NCI-H1930 (cell line): ENCODE measurements at regions not wholly inside any gene's neighbourhood (a gene's known extent, or its start where the extent isn't known, plus 50 kb on each side); places are given as distances from the start of the nearest gene placed in this dataset.

ENCODE experiments used
- DNase-seq, 2 experiments: peaks; one replicate each; lab custom pipeline; 2025; lab: John Stamatoyannopoulos, UW

- no peak for DNase-seq
These were observed 90.4 kb upstream of the CDH11 start for GRCh38 chr16:65212240-65212639.

- no peak for DNase-seq
These were observed 80.6 kb upstream of the CDH11 start for GRCh38 chr16:65202461-65202860.

GRCh38 chr16:65201511-65201910 lies 79.6 kb upstream of the CDH11 start:
- DNase-seq = no peak

- DNase-seq = no peak
These were observed 79.0 kb upstream of the CDH11 start for GRCh38 chr16:65200857-65201256.

GRCh38 chr16:65200156-65200773 lies 78.4 kb upstream of the CDH11 start:
- DNase-seq = no peak

GRCh38 chr16:65196420-65197075 lies 74.7 kb upstream of the CDH11 start:
- DNase-seq = no peak

GRCh38 chr16:65195998-65196397 lies 74.1 kb upstream of the CDH11 start:
- no peak for DNase-seq

GRCh38 chr16:65185241-65185778 lies 63.4 kb upstream of the CDH11 start:
- DNase-seq = no peak

GRCh38 chr16:65181071-65181561 lies 59.3 kb upstream of the CDH11 start:
- no peak for DNase-seq

- DNase-seq = no peak
These were observed 56.3 kb upstream of the CDH11 start for GRCh38 chr16:65178151-65178550.

- DNase-seq = no peak
These were observed 54.7 kb upstream of the CDH11 start for GRCh38 chr16:65176603-65177002.

- DNase-seq = no peak
These were observed 50.5 kb upstream of the CDH11 start for GRCh38 chr16:65172356-65172755.
